Stimulated activated CD4-positive, alpha-beta T cell treated with anti-CD3 and anti-CD28 coated beads, Interleukin-12 subunit alpha, Interleukin-12 subunit beta, amount 100 ng/mL, for 48 hours (primary cell): ENCODE measurements at regions not wholly inside any gene's neighbourhood (a gene's known extent, or its start where the extent isn't known, plus 50 kb on each side); places are given as distances from the start of the nearest gene placed in this dataset.

Source experiments
- DNase-seq, 3 donors: peaks; one replicate each; pipeline ENCODE4 v3.0.0-alpha.2; 2020; ENCODE audit warnings: low read depth in 2 of 3, low spot score in 1 of 3

DNA sequence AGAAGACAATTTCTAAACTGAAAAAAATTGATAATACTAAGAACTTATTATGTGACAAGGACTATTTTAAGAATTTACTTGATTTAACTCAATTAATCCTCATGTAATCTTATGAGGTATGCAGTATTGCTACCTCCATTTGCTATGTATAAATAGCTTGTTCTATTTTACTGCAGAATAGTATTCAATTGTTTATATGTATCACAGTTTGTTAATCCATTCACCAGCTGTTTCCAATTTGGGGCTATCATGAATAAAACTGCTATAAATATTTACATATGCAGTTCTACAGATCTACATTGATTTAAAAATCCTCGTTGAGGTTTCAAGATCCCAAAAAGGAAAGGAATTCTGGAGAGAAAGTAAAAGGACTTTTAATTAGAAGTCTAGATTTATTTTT, 54.8 kb upstream of the DOCK10 start:
- no peak for DNase-seq
